PC-9 (cell line): ENCODE measurements at regions not wholly inside any gene's neighbourhood (a gene's known extent, or its start where the extent isn't known, plus 50 kb on each side); places are given as distances from the start of the nearest gene placed in this dataset.

Experiments
- BruUV-seq: library from RNA; stranded (reverse); fragments of 400-500 nt; replicated peaks from 2 replicates; lab custom pipeline; 2021; lab: Mats Ljungman, UMichigan
- CTCF ChIA-PET: fragments of 300-600 bp; sonication (Branson Sonifier 250); formaldehyde crosslinking; loops from one replicate; lab custom pipeline; 2022; ENCODE audit warnings: antibody characterized with exemption; lab: Charles Lee
- POLR2A ChIA-PET: fragments of 300-600 bp; sonication (Branson Sonifier 250); formaldehyde crosslinking; loops from one replicate; lab custom pipeline; 2022; ENCODE audit warnings: antibody characterized with exemption; ENCODE audit not compliant: unreplicated experiment; lab: Charles Lee
- DNase-seq, 2 experiments: peaks; one replicate each; pipeline versions ENCODE4 v3.0.0 to v3.0.0-alpha.2; 2015 to 2022; ENCODE audit warnings: mixed read lengths in 1 of 2
- H2AFZ ChIP-seq: fragments of 200-600 bp; sonication (generic); 2 replicates; pipeline ENCODE4 v1.8.1; 2017; ENCODE audit warnings: antibody characterized with exemption
- H3F3A ChIP-seq: fragments of 200-600 bp; sonication (generic); 2 replicates; pipeline ENCODE4 v1.8.1; 2017; ENCODE audit warnings: antibody characterized with exemption, mild to moderate bottlenecking, low read depth; ENCODE audit not compliant: insufficient read depth
- H3K27ac ChIP-seq: fragments of 200-600 bp; sonication (generic); 2 replicates; pipeline ENCODE4 v1.6.1; 2016; ENCODE audit warnings: mixed run types
- H3K27me3 ChIP-seq: fragments of 200-600 bp; sonication (generic); 2 replicates; pipeline ENCODE4 v1.6.1; 2016; ENCODE audit warnings: low read depth, mixed run types; ENCODE audit not compliant: insufficient read depth
- H3K36me3 ChIP-seq: fragments of 200-600 bp; sonication (generic); 2 replicates; pipeline ENCODE4 v1.6.1; 2016; ENCODE audit warnings: low read depth, mixed run types
- H3K4me1 ChIP-seq: fragments of 200-600 bp; sonication (generic); replicated peaks from 2 replicates; pipeline ENCODE4 v1.6.1; 2016; ENCODE audit warnings: mixed run types; ENCODE audit not compliant: insufficient read depth
- H3K4me2 ChIP-seq: fragments of 200-600 bp; sonication (generic); 2 replicates; pipeline ENCODE4 v1.6.1; 2017; ENCODE audit warnings: mixed run types
- H3K4me3 ChIP-seq: fragments of 200-600 bp; sonication (generic); 2 replicates; pipeline ENCODE4 v1.6.1; 2016; ENCODE audit warnings: mixed run types
- H3K79me2 ChIP-seq: fragments of 200-600 bp; sonication (generic); 2 replicates; pipeline ENCODE4 v1.6.1; 2017; ENCODE audit warnings: low read depth, mixed run types
- H3K9me2 ChIP-seq: fragments of 200-600 bp; sonication (generic); 2 replicates; pipeline ENCODE4 v1.8.1; 2017; ENCODE audit warnings: mild to moderate bottlenecking; ENCODE audit not compliant: insufficient read depth
- H3K9me3 ChIP-seq: fragments of 200-600 bp; sonication (generic); 2 replicates; pipeline ENCODE4 v1.8.1; 2016; ENCODE audit warnings: low read depth; ENCODE audit not compliant: insufficient read depth
- H4K20me1 ChIP-seq: fragments of 200-600 bp; sonication (generic); 2 replicates; pipeline ENCODE4 v1.8.1; 2017; ENCODE audit not compliant: insufficient read depth
- CTCF ChIP-seq: fragments of 200-600 bp; sonication (generic); conservative IDR thresholded peaks from 2 replicates; pipeline ENCODE4 v1.6.1; 2017; ENCODE audit warnings: mixed run types, antibody characterized with exemption, mild to moderate bottlenecking, moderate library complexity
- EZH2 ChIP-seq: fragments of 200-600 bp; sonication (generic); IDR thresholded peaks from 2 replicates; pipeline ENCODE4 v1.8.0; 2017; ENCODE audit warnings: antibody characterized with exemption, low read depth
- intact Hi-C: fragments of 100-400 bp; cut with micrococcal nuclease; formaldehyde crosslinking; loops from one replicate; pipeline ENCODE4 v1.10.0; 2022; ENCODE audit not compliant: unreplicated experiment

DNA sequence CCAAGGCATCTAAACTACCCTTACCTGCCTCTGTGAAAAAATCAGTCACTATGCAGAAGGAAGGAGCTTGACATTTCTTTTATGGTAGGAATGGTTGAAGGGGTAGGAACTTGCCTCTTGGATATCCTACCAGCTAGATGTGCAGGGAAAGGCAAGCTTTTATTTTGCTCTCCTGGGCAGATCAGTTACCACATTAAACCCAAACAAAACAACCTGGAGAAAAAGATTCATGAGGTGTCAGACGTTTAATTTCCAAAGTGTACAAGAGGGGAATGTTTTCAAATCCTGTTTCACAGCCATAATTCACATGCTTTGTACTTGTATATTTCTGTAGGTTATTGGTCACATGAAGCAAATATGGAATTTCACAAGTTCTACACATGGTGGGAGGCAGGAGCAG lies 67.0 kb upstream of the IFNG-AS1 start:
- Histone ChIP-seq H4K20me1 (no peaks in the 10 kb centered on the region), H2AFZ (no peak overlapping the region), H3F3A (peaks cover 12% of the 10 kb centered on the region; the same call in 1 of the 2 replicates), H3K4me1 (peaks cover 65% of the 10 kb centered on the region), H3K36me3 (no peaks in the 10 kb centered on the region), H3K9me2 (no peaks in the 10 kb centered on the region), H3K27me3 (no peaks in the 10 kb centered on the region), H3K27ac (no peak overlapping the region), H3K4me2 (no peak overlapping the region), H3K9me3 (no peaks in the 10 kb centered on the region), H3K4me3 (no peak overlapping the region), H3K79me2 (no peaks in the 10 kb centered on the region)
- TF ChIP-seq EZH2 = no peak
- TF ChIP-seq CTCF = no peak
- DNase-seq = no peak
- BruUV-seq = no TSS peak
- POLR2A ChIA-PET = no interaction called here
- intact Hi-C loops = loop anchor here (10.0 kb wide), 1 partner anchor 97 kb away; no protein-coding TSS in a partner anchor
- CTCF ChIA-PET = no interaction called here

DNA sequence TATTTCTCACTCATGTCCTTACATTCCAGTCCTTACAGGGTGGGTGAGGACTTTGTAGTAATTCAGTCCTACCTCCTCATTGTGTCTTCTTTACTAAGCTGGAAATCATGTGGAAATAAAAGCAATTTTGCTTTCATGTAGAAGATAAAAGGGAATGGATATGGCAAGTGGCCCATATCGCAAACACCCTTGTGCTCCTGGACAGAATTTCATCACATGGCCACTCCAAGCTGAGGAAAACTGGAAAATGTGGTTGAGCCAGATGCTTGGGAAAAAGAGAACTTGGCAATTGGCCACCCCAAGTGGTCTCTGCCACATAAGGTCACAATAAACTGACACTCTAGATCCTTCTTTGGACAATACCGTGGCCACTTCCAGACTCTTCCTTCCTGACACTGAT lies 64.2 kb upstream of the IFNG-AS1 start:
- H3K4me1 ChIP-seq = peaks cover 44% of the 10 kb centered on the region
- H2AFZ ChIP-seq = no peak overlapping the region
- no peaks in the 10 kb centered on the region for H3K36me3 ChIP-seq
- H3K27me3 ChIP-seq = no peaks in the 10 kb centered on the region
- no peaks in the 10 kb centered on the region for H3K79me2 ChIP-seq
- intact Hi-C loops = loop anchor here (1.0 to 10.0 kb wide), 3 partner anchors 100 to 441 kb away; no protein-coding TSS in a partner anchor
- no peaks in the 10 kb centered on the region for H3K9me3 ChIP-seq
- ChIA-PET CTCF (no interaction called here), POLR2A (interaction anchor here (0.6 to 0.7 kb wide), 2 partner anchors 123 to 378 kb away, joined by 3 to 10 read pairs; no protein-coding TSS in a partner anchor)
- TF ChIP-seq CTCF (no peak), EZH2 (no peak)
- H3K27ac ChIP-seq = peak overlapping the region; percentile 30; the same call in 1 of the 2 replicates
- H3K9me2 ChIP-seq = no peaks in the 10 kb centered on the region
- no peaks in the 10 kb centered on the region for H4K20me1 ChIP-seq
- H3F3A ChIP-seq = no peaks in the 10 kb centered on the region
- DNase-seq = peak; percentile 47 to 78
- peak overlapping the region; percentile 27 for H3K4me2 ChIP-seq
- H3K4me3 ChIP-seq = no peak overlapping the region
- BruUV-seq = no TSS peak

DNA sequence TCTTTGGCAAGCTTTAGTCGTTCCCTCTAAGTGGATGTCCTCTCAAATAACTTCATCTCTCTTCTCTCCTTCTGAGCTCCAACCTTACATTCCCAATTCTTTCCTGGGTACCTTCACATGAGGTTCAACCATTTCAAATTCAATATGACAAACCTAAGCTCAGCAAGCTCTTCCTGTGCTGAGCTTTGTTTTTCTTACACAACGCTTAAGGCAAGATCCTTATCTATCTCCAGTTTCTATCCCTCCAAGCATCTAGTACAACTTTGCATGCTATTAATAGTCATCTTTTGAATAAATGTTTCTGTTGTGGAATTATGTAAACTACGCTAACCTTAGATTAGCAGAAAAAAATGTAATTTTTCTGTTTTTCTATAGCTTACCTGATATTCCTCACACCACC lies 63.7 kb upstream of the IFNG-AS1 start:
- intact Hi-C loops = loop anchor here (1.0 to 10.0 kb wide), 3 partner anchors 101 to 441 kb away; no protein-coding TSS in a partner anchor
- peak overlapping the region; percentile 27 for H3K4me2 ChIP-seq
- no peaks in the 10 kb centered on the region for H3K27me3 ChIP-seq
- DNase-seq = peak in 1 of 2 experiments; percentile 54
- no peak for TF ChIP-seq EZH2
- no peak for TF ChIP-seq CTCF
- H3K36me3 ChIP-seq = no peaks in the 10 kb centered on the region
- H3K4me1 ChIP-seq = peaks cover 39% of the 10 kb centered on the region
- H2AFZ ChIP-seq = no peak overlapping the region
- H4K20me1 ChIP-seq = no peaks in the 10 kb centered on the region
- CTCF ChIA-PET = no interaction called here
- no peaks in the 10 kb centered on the region for H3K9me3 ChIP-seq
- H3K9me2 ChIP-seq = no peaks in the 10 kb centered on the region
- H3F3A ChIP-seq = no peaks in the 10 kb centered on the region
- peak overlapping the region; percentile 30; the same call in 1 of the 2 replicates for H3K27ac ChIP-seq
- no peaks in the 10 kb centered on the region for H3K79me2 ChIP-seq
- POLR2A ChIA-PET = interaction anchor here (0.6 to 0.7 kb wide), 2 partner anchors 123 to 379 kb away, joined by 3 to 10 read pairs; no protein-coding TSS in a partner anchor
- no TSS peak for BruUV-seq
- no peak overlapping the region for H3K4me3 ChIP-seq
